GM21515 (cell line): ENCODE measurements at regions not wholly inside any gene's neighbourhood (a gene's known extent, or its start where the extent isn't known, plus 50 kb on each side); places are given as distances from the start of the nearest gene placed in this dataset.
"Not testable (repeated sequence)": the region's sequence is repeated elsewhere in the genome, so short reads cannot be mapped to it uniquely, and the experiment has no call there.

Experiments used
- ATAC-seq: cut with Tn5 transposase; IDR thresholded peaks from one replicate; pipeline ENCODE4 v1.9.1; 2021; ENCODE audit not compliant: unreplicated experiment

GRCh38 chr9:61817127-61817705 lies 627.4 kb downstream of the SPATA31A7 start:
- ATAC-seq = not testable (repeated sequence)

GRCh38 chr9:61853624-61854259 lies 663.9 kb downstream of the SPATA31A7 start:
- ATAC-seq = peak; percentile 85

- not testable (repeated sequence) for ATAC-seq
Measured at GRCh38 chr9:61854260-61854640, 664.4 kb downstream of the SPATA31A7 start.

DNA sequence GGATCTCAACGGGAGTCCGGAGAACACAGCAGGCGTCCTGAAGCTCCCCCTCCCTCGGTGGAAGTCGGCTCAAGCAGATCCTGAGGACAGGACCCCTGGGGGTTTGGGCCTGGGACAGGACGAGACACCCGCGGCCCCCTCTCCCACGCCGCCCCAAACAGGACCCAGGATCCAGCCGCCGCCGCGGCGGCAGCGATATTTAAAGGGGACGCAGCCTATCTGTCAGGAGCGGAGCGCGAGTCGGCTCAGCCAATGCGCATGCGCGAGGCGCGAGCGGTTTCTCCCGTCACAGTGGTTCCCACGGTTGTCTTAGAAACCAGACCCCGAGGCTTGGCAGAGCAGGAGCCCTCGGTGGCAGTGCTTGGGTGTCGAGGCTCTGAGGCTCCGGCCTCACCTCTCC lies 666.4 kb downstream of the SPATA31A7 start:
- peak; percentile 76 for ATAC-seq

GRCh38 chr9:61856858-61857453 lies 667.1 kb downstream of the SPATA31A7 start:
- ATAC-seq = not testable (repeated sequence)

DNA sequence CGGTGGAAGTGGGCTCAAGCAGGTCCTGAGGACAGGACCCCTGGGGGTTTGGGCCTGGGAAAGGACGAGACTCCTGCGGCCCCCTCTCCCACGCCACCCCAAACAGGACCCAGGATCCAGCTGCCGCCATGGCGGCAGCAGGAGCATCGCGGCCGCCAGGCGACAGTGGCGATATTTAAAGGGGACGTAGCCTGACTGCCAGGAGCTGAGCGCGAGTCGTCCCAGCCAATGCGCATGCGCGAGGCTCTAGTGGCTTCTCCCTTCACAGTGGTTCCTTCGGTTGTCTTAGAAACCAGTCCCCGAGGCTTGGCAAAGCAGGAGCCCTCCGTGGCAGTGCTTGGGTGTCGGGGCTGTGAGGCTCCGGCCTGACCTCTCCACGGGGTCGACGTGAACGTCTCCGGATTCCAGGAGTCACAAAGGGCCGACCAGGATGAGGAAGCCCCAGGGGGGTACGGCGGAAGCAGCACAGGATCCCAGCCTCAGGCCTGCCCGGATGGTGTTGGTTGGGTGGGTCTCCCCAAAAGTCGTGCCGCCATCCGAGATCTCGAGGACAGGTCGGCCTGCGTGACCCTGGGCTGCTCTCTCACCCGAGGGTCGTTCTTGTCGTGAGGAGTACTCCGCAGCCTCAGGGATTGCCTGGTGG lies 668.0 kb downstream of the SPATA31A7 start:
- ATAC-seq = peak; percentile 79

GRCh38 chr9:61862431-61862971 lies 672.7 kb downstream of the SPATA31A7 start:
- not testable (repeated sequence) for ATAC-seq

- ATAC-seq = not testable (repeated sequence)
Measured at GRCh38 chr9:61864463-61864862, 674.6 kb downstream of the SPATA31A7 start.

DNA sequence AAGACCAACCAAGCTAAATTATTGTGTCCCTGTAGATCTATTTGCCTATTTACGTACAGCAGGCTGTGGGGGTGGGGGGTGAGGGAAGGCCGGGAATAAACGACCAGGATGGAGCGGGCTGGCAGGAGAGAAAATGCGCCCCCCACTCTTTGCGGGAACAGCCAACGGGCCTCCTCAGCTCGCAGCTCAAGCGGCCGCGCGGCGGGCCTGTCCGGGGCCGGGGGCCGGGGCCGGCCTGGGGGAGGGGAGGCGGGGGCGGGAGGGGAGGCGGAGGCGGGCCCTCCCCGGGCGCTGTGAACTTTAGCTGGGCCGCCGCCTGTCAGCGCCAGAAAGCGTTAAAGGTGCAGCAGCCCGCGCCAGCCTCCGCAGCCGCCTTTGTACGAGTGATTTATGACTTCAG lies 679.1 kb downstream of the SPATA31A7 start:
- not testable (repeated sequence) for ATAC-seq

GRCh38 chr9:61872329-61872728 lies 682.5 kb downstream of the SPATA31A7 start:
- not testable (repeated sequence) for ATAC-seq
